GM19328 (cell line): ENCODE measurements at regions not wholly inside any gene's neighbourhood (a gene's known extent, or its start where the extent isn't known, plus 50 kb on each side); places are given as distances from the start of the nearest gene placed in this dataset.

Experiments
- ATAC-seq: cut with Tn5 transposase; IDR thresholded peaks from one replicate; pipeline ENCODE4 v1.9.1; 2021; ENCODE audit warnings: mild to moderate bottlenecking, moderate library complexity; ENCODE audit not compliant: unreplicated experiment

DNA sequence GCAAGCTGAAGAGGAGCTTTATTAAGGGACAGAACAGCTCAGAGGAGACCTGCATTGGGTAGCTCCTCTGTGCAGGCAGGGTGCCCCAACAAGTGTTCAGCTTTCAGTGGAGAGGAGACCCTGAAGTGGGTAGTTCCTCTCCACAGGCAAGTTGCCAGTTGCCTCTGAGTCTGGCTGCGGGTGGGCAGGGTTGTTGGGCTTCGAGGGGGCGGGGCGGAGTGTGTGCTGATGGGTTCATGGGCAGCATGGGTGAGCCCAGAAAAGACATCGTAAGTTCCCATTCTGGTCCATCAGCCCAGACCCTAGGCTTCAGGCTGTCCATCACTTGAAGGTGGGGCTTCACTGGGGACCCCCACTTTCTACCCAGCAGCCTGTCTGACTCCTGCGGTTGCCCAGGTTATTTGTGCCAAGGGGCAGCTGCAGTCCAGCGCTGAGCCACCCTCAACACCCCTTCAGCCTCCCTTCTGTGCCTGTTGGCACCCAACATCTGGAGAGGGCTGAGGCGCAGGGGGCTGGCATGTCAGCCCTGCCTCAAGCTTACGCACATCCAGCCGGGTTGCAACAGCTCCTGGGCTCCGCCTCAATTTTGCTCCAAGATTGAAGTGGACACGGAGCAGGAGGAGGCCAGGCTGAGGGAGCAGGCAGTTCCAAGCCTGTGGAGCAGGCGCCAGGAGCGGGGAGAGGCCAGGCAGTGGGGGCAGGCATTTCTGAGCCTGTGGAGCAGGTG lies 350.5 kb upstream of the PCDH20 start:
- no peak for ATAC-seq

DNA sequence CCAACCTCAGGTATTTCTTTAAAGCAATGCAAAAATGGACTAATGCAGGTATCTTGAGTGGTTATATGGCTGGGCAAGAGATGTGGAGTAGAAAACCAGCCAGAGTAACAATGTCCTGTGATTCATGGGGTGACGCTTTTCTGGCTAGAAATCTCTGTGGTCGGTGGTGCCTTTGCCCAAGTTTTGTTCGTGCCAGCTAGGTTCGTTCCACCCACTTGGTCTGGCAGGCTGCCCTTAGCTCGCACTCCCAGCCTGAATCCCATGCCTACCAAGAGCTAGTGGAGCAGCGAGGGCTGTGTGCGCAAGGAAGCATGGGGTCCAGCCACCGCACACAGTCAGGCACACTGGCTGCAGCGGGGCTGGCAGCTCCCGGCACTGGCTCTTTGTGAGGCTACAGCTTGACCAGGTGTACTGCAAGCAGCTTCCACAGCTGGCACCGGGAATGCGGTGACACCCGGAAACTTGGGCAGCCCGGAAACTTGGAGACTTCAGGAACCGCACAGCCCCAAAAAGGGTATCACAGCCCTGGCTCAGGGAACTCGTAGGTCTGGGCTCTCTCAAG lies 349.6 kb upstream of the PCDH20 start:
- ATAC-seq = no peak

DNA sequence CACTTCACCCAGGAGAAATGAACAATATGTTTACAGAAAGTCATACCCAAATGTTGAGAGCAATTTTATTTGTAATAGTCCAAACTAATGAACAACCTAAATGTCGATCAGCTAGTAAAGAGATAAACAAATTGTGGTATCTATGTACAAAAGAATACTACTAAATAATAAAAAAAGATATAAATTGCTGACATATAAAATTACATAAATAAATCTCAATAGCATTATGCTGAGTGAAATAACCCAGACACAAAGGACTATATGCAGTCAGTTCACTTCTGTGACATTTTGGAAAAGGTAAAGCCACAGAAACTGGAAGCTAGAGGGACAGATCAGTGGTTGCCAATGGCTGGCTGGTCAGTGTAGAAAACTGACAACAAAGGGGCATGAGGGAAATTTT lies 346.0 kb upstream of the PCDH20 start:
- no peak for ATAC-seq

DNA sequence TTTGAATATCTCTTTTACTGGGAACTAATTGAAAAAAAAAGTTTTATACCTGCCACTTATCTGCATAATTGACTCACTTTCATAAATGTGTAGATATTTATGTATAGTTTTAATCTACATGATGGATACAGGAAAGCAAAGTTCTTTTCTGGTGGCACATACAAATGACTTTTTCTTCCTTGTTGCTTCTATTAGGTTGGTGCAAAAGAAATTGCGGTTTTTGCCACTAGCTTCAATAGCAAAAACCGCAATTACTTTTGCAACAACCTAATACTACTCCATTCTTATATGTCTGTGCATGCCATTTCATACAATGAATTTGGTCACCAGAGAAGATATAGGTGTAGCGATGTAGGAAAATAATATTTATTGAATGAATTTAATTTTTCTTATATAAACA lies 344.5 kb upstream of the PCDH20 start:
- ATAC-seq = no peak

DNA sequence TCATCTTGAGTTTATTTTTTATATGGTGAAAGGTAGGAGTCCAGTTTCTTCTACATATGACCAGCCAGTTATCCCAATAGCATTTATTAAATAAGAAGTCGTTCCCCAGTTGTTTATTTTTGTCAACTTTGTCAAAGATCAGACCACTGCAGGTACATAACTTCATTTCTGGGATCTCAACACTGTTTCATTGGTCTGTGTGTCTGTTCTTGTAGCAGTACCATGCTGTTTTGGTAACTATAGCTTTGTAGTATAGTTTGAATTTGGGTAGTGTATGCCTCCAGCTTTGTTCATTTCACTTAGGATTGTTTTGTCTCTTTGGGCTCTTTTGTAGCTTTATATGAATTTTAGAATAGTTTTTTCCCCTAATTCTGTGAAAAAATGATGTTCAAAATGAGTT lies 340.4 kb upstream of the PCDH20 start:
- ATAC-seq = no peak

DNA sequence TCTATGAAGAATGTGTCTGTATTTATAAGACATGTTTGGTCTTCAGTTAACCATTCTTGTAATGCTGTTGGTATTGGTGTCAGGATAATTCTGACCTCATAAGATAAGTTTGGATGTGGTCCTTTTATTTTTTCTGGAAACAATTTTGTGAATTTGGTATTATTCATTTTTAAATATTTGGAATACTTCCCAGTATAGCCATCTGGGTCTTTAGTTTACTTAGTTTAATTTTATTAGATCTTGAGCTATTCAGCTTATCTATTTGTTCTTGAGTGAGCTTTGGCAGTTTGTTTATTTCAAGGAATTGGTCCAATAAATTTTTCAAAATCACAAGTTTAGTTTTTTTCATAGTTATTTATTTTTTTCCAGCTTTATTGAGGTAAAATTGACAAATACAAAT lies 335.4 kb upstream of the PCDH20 start:
- no peak for ATAC-seq

DNA sequence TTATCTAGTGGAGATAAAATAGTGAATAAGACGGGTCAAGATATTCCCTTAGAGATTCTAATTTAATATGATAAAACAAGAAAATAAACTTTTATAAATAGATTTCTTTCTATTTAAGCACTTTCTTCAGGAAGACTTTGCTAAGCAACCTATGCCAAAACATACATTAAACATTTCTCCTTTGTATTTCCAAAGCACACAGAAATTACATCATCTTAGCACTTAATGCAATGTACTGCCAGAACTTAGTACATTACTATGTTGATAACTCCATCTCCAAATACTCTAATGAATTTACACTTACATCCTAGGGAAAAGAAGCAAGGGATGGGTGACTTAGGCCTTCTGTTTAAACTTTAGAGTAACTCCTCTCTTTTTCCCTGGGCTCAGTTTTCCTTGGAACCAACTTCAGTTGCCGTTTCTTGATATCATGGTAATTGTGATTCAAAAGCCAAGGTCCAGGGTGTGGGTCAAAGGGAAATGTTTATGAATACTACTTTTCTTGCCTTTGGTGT lies 322.6 kb upstream of the PCDH20 start:
- no peak for ATAC-seq

DNA sequence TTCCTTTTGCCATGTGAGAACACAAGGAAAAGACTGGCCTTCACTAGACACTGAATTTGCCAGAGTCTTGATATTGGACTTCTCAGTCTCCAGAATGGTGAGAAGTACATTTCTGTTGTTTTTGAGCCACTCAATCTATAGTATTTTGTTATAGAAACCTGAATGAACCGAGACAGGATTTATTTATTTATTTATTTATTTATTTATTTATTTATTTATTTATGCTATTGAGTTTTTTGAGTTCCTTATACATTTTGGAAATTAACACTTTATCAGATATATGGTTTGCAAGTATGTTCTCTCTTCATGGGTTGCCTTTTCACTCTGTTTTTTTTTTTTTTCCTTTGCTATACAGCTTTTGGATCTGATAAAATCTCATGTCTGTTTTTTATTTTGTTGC lies 319.0 kb upstream of the PCDH20 start:
- no peak for ATAC-seq

DNA sequence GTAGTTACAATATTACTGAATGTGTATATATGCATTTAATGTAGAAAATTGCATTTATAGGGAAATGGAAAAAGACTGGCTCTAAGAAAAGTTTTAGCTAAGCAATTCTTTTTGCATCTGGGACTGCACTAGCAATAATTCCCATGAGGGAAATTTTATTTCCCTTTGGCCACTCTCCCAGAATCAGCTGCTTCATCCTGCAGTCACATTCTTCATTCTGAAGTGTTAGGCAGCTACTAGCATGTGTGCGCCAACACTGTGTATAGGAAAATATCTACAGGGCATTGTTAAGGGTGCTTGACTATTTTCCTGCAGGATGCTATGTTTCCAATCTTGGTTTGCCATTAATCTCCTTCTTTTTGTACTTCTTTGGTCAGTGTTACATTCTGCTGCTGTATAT lies 312.8 kb upstream of the PCDH20 start:
- ATAC-seq = no peak

DNA sequence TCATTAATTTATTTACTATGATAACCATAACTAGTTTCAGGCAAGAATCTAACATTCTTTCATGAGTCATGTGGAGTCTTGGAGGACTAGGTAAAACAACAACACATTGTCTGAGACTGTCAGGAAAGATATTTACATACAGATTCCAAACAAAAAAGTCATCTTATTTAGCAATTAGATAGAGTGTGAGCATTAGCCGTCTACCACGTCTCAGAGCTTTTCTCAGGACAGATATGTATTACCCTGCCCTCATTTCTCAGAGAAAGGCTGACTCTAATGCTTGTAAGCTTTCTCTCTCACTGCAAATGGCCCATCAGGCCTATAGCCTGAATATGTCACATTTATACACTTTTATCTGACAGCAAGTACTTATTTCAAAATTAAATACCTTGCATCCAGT lies 312.1 kb upstream of the PCDH20 start:
- no peak for ATAC-seq

DNA sequence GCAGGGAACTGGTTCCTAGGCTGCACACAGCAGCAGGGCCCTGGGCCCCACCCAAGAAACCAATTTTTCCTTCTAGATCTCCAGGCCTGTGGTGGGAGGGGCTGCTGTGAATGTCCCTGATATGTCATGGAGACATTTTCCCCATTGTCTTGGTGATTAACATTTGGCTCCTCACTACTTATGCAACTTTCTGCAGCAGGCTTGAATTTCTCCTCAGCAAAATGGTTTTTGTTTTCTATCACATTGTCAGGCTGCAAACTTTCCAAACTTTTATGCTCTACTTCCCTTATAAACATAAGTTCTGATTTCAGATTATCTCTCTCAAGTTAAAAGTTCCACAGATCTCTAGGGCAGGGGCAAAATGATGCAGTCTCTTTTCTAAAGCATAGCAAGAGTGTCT lies 310.2 kb upstream of the PCDH20 start:
- no peak for ATAC-seq

DNA sequence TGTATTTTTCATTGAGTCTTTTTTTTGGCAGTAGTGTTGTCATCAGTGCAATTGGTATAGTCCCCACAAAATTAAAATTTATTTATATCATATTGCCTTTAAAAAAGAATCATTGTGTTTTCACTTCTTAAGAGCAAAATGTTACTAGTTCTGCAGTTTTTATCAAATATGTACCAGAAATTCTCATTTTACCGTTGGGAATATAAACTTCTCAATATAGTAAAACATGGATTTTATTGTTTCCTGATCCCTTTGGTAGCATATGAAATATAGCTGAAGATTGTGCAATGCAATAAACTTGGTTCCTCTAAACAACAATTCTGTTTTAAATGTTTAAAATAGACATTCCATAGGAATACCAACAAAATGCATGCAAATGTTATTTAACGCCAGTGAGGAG lies 306.5 kb upstream of the PCDH20 start:
- ATAC-seq = no peak

DNA sequence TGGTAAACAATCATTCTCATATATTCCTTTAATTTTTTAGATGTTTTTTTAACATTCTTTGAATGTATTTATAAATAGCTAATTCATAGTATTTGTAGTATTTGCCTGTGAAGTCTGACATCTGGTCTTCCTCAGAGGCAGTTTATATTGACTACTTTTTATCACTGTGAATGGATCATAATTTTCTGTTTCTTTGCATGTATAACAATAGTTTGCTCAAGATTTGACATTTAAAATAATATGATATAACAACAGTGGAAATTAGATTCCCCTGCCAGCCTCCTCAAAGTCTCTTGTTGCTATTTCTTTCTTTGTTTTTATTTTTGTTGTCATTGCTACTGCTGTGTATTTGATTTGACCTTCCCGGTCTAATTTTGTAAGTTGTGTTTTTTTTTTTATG lies 297.0 kb upstream of the PCDH20 start:
- ATAC-seq = no peak

DNA sequence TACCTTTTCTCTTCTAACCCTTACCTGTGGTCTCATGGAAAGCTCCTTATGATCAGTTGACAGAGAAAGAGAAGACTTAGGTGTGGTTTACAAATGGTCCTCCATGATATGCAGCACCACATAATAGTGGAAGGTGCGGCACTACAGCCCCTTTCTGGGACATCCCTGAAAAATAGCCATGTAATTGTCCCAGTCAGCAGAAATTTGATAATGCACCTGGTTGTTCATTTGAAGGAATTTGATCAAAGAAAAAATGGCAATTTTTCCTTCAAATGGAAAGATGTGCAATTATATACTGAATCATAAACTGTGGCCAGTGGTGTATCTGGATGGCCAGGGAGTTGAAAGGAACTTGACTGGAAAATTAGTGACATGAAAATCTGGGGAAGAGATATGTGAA lies 293.6 kb upstream of the PCDH20 start:
- ATAC-seq = no peak

DNA sequence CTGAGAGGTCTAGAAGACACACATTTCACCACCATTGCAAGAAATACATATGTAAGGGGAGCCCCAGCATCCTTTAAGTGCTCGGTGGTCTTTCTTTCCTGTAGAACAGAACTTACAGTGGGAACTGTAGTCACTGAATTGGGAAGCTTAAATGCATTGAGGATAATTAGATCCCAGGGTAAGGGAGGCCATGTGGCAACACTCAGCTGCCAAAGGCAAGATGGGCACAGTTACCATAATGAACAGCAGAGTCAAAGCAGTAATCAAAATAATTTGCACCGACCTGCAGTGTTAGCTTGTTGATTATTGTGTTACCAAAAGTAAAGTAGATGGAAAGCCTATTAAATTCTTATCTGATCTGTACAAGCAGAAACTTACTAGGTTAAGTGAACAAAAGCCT lies 291.2 kb upstream of the PCDH20 start:
- no peak for ATAC-seq

DNA sequence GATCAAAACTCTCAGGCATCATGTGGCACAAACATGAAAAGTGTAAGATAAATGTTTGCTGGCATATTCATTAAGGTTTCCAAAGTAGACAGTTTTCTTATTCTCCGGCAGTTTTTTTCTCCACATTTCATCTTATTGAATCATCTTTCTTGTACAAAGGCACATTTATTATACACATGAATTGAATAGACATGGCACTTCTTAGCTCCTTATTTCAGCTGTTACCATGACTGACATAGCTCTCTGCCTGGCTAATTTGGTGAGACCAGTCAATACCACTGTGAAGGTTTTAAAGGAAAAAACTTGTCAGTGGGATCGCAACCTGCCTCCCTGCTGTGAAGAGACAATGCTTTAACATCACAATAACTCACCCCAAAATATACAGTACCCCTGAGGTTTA lies 285.0 kb upstream of the PCDH20 start:
- ATAC-seq = no peak

DNA sequence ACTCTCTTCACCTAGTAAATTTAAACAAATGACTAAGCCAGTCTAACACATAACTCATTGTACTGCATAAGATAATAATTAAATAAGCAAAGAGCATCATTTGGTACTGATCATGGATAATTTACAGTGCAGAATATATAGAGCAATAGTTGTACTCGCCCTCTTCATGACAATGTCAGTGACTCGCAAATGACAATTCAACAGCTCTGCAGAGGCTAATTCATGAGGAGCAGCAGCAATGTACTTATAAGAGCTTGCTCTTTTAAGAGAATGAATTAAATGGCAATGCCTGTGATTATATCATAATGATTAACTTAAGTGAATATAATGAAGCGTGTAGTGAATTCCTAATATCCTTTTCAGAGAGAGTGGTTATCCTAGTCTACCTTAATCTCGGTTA lies 284.5 kb upstream of the PCDH20 start:
- no peak for ATAC-seq

DNA sequence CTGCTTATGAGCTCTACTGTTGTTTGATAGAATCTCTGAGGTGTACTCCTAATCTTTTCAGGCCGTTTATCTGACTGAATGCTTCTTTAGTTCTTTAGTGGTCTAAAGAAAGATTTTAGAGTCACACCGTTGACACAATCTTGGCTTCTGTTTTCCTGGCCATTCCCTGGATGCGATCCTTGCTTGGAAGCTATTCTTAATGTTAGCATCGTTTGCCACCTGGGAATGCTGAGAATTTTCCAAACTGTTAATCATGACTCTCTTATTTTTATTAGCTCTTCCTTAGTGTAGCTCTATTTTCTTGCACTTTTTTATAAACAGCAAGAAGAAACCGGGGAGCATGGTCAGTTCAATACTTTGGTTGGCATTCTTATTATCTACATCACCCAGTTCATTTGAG lies 281.0 kb upstream of the PCDH20 start:
- ATAC-seq = no peak

DNA sequence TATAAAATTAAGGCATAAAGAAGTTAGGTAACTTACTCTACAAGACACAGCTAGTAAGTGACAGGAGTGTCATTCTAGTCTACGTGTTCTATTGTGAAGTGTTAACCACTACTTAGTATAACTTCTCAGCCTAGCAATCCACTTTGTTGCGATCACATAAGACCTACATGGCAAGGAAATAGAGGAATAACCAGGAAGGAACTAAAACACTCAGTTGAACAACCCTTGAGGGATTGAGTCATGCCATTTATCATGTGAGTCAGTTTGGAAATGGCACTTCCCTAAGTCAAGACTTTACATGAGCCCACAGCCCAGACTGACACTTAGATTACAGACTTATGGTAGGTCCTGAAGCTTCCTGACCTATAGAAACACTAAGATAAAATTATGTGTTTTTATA lies 279.5 kb upstream of the PCDH20 start:
- no peak for ATAC-seq

DNA sequence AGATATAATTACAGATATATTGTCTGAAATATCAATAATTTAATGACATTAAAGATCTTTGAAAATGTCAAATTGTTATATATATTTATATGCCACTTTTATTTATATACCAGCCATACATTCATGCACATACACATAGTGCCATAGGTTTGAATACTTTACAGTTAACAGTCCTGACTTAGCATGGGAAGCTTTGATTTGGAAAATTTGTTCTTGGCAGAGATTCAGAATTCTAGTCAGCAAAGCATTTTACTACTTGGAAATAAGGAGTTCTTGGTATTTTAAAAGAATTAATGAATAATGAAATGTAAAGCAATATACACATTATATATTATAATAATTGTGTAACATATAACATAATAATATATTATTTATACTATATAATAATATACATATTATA lies 277.0 kb upstream of the PCDH20 start:
- no peak for ATAC-seq

DNA sequence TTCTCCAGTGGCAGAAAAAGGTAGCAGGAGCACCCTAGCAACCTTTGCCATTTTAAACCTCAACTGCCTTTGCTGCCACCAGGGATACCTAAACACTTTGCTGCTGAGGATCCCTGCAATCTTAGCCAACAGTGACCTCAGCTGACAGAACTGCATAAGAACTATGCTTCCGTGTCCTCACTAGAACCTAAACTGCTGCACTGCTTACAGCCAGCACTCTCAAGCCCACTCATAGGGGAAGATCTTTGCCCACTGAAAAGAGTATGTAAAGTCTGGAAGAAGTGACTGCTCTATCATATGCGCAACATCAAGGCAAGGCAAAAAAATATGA lies 270.0 kb upstream of the PCDH20 start:
- no peak for ATAC-seq

DNA sequence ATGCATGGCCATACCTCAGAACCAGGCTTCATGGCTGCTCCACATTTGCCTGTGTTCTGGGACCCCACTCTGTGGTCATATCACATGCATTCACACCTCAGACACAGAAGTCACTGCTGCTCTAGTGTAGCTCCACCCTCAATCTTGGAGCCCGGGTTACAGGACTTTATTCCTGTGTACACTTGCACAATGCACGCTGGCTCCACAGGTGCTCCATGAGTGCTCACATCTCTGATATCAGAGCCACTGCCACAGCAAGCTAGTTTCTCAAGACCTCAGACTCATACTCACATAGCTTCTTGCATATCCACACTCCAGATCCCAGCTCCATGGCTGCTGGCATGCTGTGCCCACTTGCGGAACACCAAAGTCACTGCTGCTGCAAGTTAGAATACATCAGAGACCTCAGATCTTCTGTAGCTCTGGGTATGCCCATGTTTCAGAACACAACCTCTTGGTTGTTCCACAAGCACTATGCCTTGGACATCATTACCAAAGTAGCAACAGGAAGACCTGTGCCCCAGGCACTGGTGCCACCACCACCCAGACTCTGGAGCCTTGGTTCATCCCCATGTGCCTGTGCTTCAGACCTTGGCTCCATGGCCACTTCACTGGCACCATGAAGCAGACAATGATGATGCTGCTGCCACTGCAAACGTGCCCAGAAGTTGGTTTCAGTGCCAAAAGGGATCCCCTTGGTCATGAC lies 269.5 kb upstream of the PCDH20 start:
- ATAC-seq = no peak
